ENCODE measurements at regions not wholly inside any gene's neighbourhood (a gene's known extent, or its start where the extent isn't known, plus 50 kb on each side); places are given as distances from the start of the nearest gene placed in this dataset.

DNA sequence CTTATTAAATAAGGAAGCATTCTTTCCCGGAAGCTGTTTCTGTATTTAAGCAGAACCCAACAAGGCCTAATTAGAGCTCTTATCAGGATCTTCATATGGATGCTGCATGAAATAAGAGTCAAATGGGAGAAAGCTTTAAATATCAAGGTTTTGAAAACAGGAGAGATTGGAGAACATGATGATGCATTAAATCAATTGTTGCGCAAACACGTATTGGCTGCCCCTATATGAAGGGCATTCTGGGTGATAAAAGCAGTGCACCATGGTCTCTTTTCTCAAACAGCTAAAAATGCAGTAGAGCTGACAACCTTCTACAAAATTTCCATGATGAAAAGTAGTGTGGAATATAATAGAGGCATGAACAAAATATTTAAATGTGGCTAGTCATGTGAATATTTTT is 98.9 kb downstream of the TBXT start:
- TF ChIP-seq MED1 (CRISPR knock-in tag; IDR thresholded peaks at IDR 0.05) (no peak), SIN3A (IDR thresholded peaks at IDR 0.05; ENCODE audit: borderline replicate concordance, low read depth, low read length) (no peak), NCOA1 (CRISPR knock-in tag; IDR thresholded peaks at IDR 0.05) (no peak), ZNF792 (CRISPR knock-in tag; IDR thresholded peaks at IDR 0.05) (no peak), SOX6 (IDR thresholded peaks at IDR 0.05) (no peak), SOX6 (CRISPR knock-in tag; IDR thresholded peaks at IDR 0.05) (no peak)
- TF ChIP-seq, protein P1, sequence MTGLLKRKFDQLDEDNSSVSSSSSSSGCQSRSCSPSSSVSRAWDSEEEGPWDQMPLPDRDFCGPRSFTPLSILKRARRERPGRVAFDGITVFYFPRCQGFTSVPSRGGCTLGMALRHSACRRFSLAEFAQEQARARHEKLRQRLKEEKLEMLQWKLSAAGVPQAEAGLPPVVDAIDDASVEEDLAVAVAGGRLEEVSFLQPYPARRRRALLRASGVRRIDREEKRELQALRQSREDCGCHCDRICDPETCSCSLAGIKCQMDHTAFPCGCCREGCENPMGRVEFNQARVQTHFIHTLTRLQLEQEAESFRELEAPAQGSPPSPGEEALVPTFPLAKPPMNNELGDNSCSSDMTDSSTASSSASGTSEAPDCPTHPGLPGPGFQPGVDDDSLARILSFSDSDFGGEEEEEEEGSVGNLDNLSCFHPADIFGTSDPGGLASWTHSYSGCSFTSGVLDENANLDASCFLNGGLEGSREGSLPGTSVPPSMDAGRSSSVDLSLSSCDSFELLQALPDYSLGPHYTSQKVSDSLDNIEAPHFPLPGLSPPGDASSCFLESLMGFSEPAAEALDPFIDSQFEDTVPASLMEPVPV (CRISPR knock-in tag; IDR thresholded peaks at IDR 0.05), result no peak
